Activated B cell treated with CpG ODN at 0.5 μM for 24 hours (primary cell): ENCODE measurements at regions not wholly inside any gene's neighbourhood (a gene's known extent, or its start where the extent isn't known, plus 50 kb on each side); places are given as distances from the start of the nearest gene placed in this dataset.

Experiments used
- ATAC-seq: fragments of 200-7000 bp; cut with Tn5 transposase; one replicate; pipeline ENCODE4 v1.10.0; 2021; ENCODE audit warnings: low read depth, mild to moderate bottlenecking, moderate library complexity
- CTCF ChIA-PET: fragments of 350-600 bp; sonication (Branson Sonifier 250); formaldehyde crosslinking; loops from one replicate; lab custom pipeline; 2021; ENCODE audit warnings: antibody characterized with exemption; lab: Charles Lee
- POLR2A ChIA-PET: fragments of 350-600 bp; sonication (Branson Sonifier 250); formaldehyde crosslinking; loops from one replicate; lab custom pipeline; 2021; ENCODE audit warnings: antibody characterized with exemption; lab: Charles Lee
- DNase-seq: peaks from one replicate; pipeline ENCODE4 v3.0.0; 2022
- H3K27ac Mint-ChIP-seq: one replicate; pipeline ENCODE4 v1.8.0; 2020; ENCODE audit warnings: mixed read lengths
- H3K27me3 Mint-ChIP-seq: one replicate; pipeline ENCODE4 v1.8.0; 2021; ENCODE audit warnings: mixed read lengths
- H3K36me3 Mint-ChIP-seq: one replicate; pipeline ENCODE4 v1.8.0; 2021; ENCODE audit warnings: low read depth, mixed read lengths
- H3K4me1 Mint-ChIP-seq: one replicate; pipeline ENCODE4 v1.8.0; 2021; ENCODE audit warnings: mixed read lengths
- H3K4me3 Mint-ChIP-seq: one replicate; pipeline ENCODE4 v1.8.0; 2020; ENCODE audit warnings: mild to moderate bottlenecking, mixed read lengths
- H3K9me3 Mint-ChIP-seq: one replicate; pipeline ENCODE4 v1.8.0; 2020; ENCODE audit warnings: mixed read lengths
- CTCF ChIP-seq: fragments of 200-600 bp; IDR thresholded peaks from one replicate; pipeline ENCODE4 v1.8.0; 2022; ENCODE audit warnings: antibody characterized with exemption, mild to moderate bottlenecking
- intact Hi-C: fragments of 100-400 bp; cut with micrococcal nuclease; formaldehyde crosslinking; loops from one replicate; pipeline ENCODE4 v1.15.1; 2024

GRCh38 chr7:35339811-35340210 is 85.9 kb upstream of the TBX20 start:
- Mint-ChIP-seq H3K36me3 (no peaks in the 10 kb centered on the region), H3K27me3 (peaks cover 15% of the 10 kb centered on the region), H3K27ac (no peak overlapping the region), H3K9me3 (no peaks in the 10 kb centered on the region), H3K4me1 (peaks cover 5% of the 10 kb centered on the region), H3K4me3 (no peak overlapping the region)
- no peak for TF ChIP-seq CTCF
- POLR2A ChIA-PET: no interaction called here
- no peak for ATAC-seq
- no peak for DNase-seq
- CTCF ChIA-PET: no interaction called here
- intact Hi-C loops: no loop called here

GRCh38 chr7:35336444-35336843 is 82.5 kb upstream of the TBX20 start:
- no peaks in the 10 kb centered on the region for H3K9me3 Mint-ChIP-seq
- TF ChIP-seq CTCF: no peak
- H3K4me1 Mint-ChIP-seq: peaks cover 2% of the 10 kb centered on the region

DNA sequence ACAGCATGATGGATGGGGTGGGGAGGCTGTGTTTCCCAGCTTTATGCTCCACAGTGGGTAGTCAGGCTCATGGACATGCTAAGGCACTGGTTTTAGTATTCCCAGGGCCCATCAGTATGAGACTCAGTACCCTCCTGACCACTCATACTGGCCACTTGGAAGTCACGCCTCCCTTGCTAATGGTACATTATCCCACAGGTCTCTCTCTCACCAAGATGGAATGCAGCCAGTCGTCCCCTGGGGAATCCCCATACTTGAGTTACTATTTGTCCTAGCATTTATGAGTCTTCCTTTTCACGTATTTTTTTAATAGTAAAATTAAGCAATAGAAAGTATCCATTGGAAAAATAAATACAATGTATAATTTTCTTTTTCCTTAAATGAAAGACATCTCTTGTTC is 80.6 kb upstream of the TBX20 start:
- H3K27me3 Mint-ChIP-seq: peaks cover 20% of the 10 kb centered on the region
- H3K27ac Mint-ChIP-seq: no peak overlapping the region
- H3K4me3 Mint-ChIP-seq: no peak overlapping the region
- ATAC-seq (no peak), DNase-seq (no peak)
- H3K36me3 Mint-ChIP-seq: no peaks in the 10 kb centered on the region
- no peaks in the 10 kb centered on the region for H3K9me3 Mint-ChIP-seq
- POLR2A ChIA-PET: no interaction called here
- H3K4me1 Mint-ChIP-seq: no peaks in the 10 kb centered on the region
- intact Hi-C loops: no loop called here
- CTCF ChIA-PET: no interaction called here
- no peak for TF ChIP-seq CTCF

More at GRCh38 chr7:35336444-35336843, 82.5 kb upstream of the TBX20 start:
- ATAC-seq: no peak
- H3K27me3 Mint-ChIP-seq: peaks cover 15% of the 10 kb centered on the region
- intact Hi-C loops: no loop called here
- no peak for DNase-seq
- POLR2A ChIA-PET: no interaction called here
- no peak overlapping the region for H3K4me3 Mint-ChIP-seq
- no peak overlapping the region for H3K27ac Mint-ChIP-seq
- CTCF ChIA-PET: no interaction called here
- no peaks in the 10 kb centered on the region for H3K36me3 Mint-ChIP-seq

GRCh38 chr7:35333265-35333664 is 79.4 kb upstream of the TBX20 start:
- intact Hi-C loops: no loop called here
- H3K27ac Mint-ChIP-seq: no peak overlapping the region
- no peaks in the 10 kb centered on the region for H3K4me1 Mint-ChIP-seq
- ATAC-seq: no peak
- POLR2A ChIA-PET: no interaction called here
- TF ChIP-seq CTCF: no peak
- H3K27me3 Mint-ChIP-seq: peaks cover 21% of the 10 kb centered on the region
- H3K36me3 Mint-ChIP-seq: no peaks in the 10 kb centered on the region
- no peak overlapping the region for H3K4me3 Mint-ChIP-seq
- H3K9me3 Mint-ChIP-seq: no peaks in the 10 kb centered on the region
- CTCF ChIA-PET: no interaction called here
- no peak for DNase-seq

DNA sequence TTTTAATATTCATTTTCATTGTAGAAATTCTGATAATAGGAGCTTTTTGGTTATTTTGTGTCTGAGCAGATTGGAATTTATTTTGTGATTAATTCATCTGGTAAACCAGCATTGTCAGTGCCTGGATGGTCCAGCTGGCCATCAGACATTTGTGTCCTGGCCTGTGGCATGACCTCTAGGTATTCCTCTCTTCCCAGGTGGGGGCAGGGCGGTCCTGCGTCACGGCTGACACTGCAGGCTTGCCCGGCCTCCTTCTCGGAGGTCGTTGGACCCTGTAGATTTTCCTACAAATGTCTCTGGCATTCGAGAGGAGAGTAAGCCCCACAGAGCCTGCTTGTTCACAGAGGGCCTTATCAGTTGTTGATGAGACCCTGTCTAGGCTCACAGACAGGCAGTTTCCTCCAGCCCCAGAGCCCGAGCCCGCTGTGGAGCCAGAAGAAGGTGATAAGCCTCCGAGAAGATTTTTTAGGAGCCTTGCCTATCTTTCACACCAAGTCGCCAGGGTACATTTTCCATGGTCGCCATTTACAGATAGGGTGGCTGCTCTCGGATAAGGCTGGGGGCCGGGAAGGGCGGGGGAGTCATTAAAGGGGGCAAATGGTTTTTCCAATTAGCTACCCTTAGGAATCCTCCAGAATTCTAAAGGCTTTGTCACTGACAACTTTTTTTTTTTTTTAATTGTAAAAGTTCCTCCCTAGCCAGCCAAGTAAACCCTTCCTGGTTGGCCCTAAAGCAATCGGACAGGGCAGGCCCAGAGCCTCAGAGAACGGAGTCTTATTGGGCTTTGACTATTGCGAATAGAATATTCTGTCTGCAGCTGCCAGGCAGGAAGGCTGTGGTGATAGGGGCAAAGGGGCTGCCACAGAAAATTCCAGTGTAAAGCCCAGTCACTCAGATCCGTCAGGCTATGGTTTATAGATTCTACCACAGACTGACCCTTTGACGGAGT is 78.1 kb upstream of the TBX20 start:
- Mint-ChIP-seq H3K9me3 (no peaks in the 10 kb centered on the region), H3K27me3 (peaks cover 19% of the 10 kb centered on the region), H3K4me3 (no peak overlapping the region), H3K4me1 (no peaks in the 10 kb centered on the region), H3K27ac (no peak overlapping the region), H3K36me3 (no peaks in the 10 kb centered on the region)
- DNase-seq (no peak), ATAC-seq (no peak)
- POLR2A ChIA-PET: no interaction called here
- TF ChIP-seq CTCF: no peak
- intact Hi-C loops: no loop called here
- CTCF ChIA-PET: no interaction called here
